Neural crest cell (in vitro differentiated cells): ENCODE measurements at regions not wholly inside any gene's neighbourhood (a gene's known extent, or its start where the extent isn't known, plus 50 kb on each side); places are given as distances from the start of the nearest gene placed in this dataset.
"Not testable (repeated sequence)": the region's sequence is repeated elsewhere in the genome, so short reads cannot be mapped to it uniquely, and the experiment has no call there.

Source experiments
- DNase-seq: peaks from one replicate; pipeline ENCODE4 v3.0.0; 2021; ENCODE audit warnings: low read depth, mixed read lengths, low spot score
- H3K27ac Mint-ChIP-seq: one replicate; pipeline ENCODE4 v1.8.0; 2021; ENCODE audit warnings: mild to moderate bottlenecking, mixed read lengths; ENCODE audit not compliant: unreplicated experiment
- H3K27me3 Mint-ChIP-seq: 2 replicates; pipeline ENCODE4 v1.8.0; 2021; ENCODE audit warnings: low read depth, mild to moderate bottlenecking, mixed read lengths
- H3K36me3 Mint-ChIP-seq: 2 replicates; pipeline ENCODE4 v1.8.0; 2021; ENCODE audit warnings: low read depth, mild to moderate bottlenecking, mixed read lengths
- H3K4me1 Mint-ChIP-seq: 2 replicates; pipeline ENCODE4 v1.8.0; 2021; ENCODE audit warnings: mixed read lengths
- H3K4me3 Mint-ChIP-seq: one replicate; pipeline ENCODE4 v1.8.0; 2021; ENCODE audit warnings: mild to moderate bottlenecking, mixed read lengths
- H3K9me3 Mint-ChIP-seq: 2 replicates; pipeline ENCODE4 v1.8.0; 2021; ENCODE audit warnings: mixed read lengths
- CTCF ChIP-seq: fragments of 200-600 bp; sonication (generic); conservative IDR thresholded peaks from 2 replicates; pipeline ENCODE4 v1.5.0; 2021; ENCODE audit warnings: antibody characterized with exemption, mild to moderate bottlenecking

GRCh38 chr19:30943101-30943843 lies 406.0 kb downstream of the TSHZ3 start:
- H3K4me3 Mint-ChIP-seq, result no peak overlapping the region
- DNase-seq, result no peak
- H3K36me3 Mint-ChIP-seq, result no peaks in the 10 kb centered on the region
- no peak for TF ChIP-seq CTCF
- H3K4me1 Mint-ChIP-seq, result no peaks in the 10 kb centered on the region
- peaks cover 3% of the 10 kb centered on the region for H3K9me3 Mint-ChIP-seq
- no peak overlapping the region for H3K27ac Mint-ChIP-seq
- peaks cover 55% of the 10 kb centered on the region for H3K27me3 Mint-ChIP-seq

GRCh38 chr19:30942636-30943035 lies 406.6 kb downstream of the TSHZ3 start:
- DNase-seq, result no peak
- no peak overlapping the region for H3K4me3 Mint-ChIP-seq
- no peak overlapping the region for H3K27ac Mint-ChIP-seq
- H3K36me3 Mint-ChIP-seq, result no peaks in the 10 kb centered on the region
- H3K9me3 Mint-ChIP-seq, result peaks cover 3% of the 10 kb centered on the region
- H3K4me1 Mint-ChIP-seq, result no peaks in the 10 kb centered on the region
- TF ChIP-seq CTCF, result no peak
- peaks cover 55% of the 10 kb centered on the region for H3K27me3 Mint-ChIP-seq

- no peak for DNase-seq
- H3K9me3 Mint-ChIP-seq, result peaks cover 3% of the 10 kb centered on the region
- H3K4me3 Mint-ChIP-seq, result no peak overlapping the region
- TF ChIP-seq CTCF, result no peak
- H3K27ac Mint-ChIP-seq, result no peak overlapping the region
- no peaks in the 10 kb centered on the region for H3K36me3 Mint-ChIP-seq
- H3K4me1 Mint-ChIP-seq, result no peaks in the 10 kb centered on the region
- peaks cover 49% of the 10 kb centered on the region for H3K27me3 Mint-ChIP-seq
These were observed 407.6 kb downstream of the TSHZ3 start for GRCh38 chr19:30941591-30941990.

GRCh38 chr19:30936276-30936675 lies 413.0 kb downstream of the TSHZ3 start:
- peaks cover 3% of the 10 kb centered on the region for H3K9me3 Mint-ChIP-seq
- no peak overlapping the region for H3K4me3 Mint-ChIP-seq
- peaks cover 31% of the 10 kb centered on the region for H3K27me3 Mint-ChIP-seq
- no peak for TF ChIP-seq CTCF
- H3K4me1 Mint-ChIP-seq, result no peaks in the 10 kb centered on the region
- no peaks in the 10 kb centered on the region for H3K36me3 Mint-ChIP-seq
- H3K27ac Mint-ChIP-seq, result no peak overlapping the region
- no peak for DNase-seq

- Mint-ChIP-seq H3K4me1 (no peaks in the 10 kb centered on the region), H3K27ac (no peak overlapping the region), H3K4me3 (no peak overlapping the region), H3K9me3 (peaks cover 1% of the 10 kb centered on the region), H3K27me3 (peaks cover 24% of the 10 kb centered on the region), H3K36me3 (no peaks in the 10 kb centered on the region)
- no peak for DNase-seq
- TF ChIP-seq CTCF, result no peak
These were observed 414.1 kb downstream of the TSHZ3 start for GRCh38 chr19:30935146-30935545.

GRCh38 chr19:30933454-30933853 lies 415.8 kb downstream of the TSHZ3 start:
- not testable (repeated sequence) for H3K4me3 Mint-ChIP-seq, H3K4me1 Mint-ChIP-seq, H3K36me3 Mint-ChIP-seq, H3K9me3 Mint-ChIP-seq, DNase-seq, H3K27ac Mint-ChIP-seq
- H3K27me3 Mint-ChIP-seq, result peaks cover 23% of the 10 kb centered on the region
